ENCODE measurements at regions not wholly inside any gene's neighbourhood (a gene's known extent, or its start where the extent isn't known, plus 50 kb on each side); places are given as distances from the start of the nearest gene placed in this dataset.

GRCh38 chr13:88704600-88705275 lies 1033.6 kb downstream of the SLITRK5 start:
- Histone ChIP-seq H2AFZ (ENCODE audit: low read depth, low read length, poor library complexity, severe bottlenecking) (no peak overlapping the region), H3K4me3 (replicated peaks in 1 of 2; ENCODE audit: low read depth in 1 of 2, low read length in 2 of 2) (no peak overlapping the region), H3K4me1 (ENCODE audit: control insufficient read depth in 1 of 2, insufficient read depth in 2 of 2, low read length in 2 of 2) (no peaks in the 10 kb centered on the region), H3K79me2 (ENCODE audit: insufficient read depth, low read length) (no peaks in the 10 kb centered on the region), H3K9ac (ENCODE audit: low read length) (no peak overlapping the region), H3K27me3 (ENCODE audit: insufficient read depth, low read length) (no peaks in the 10 kb centered on the region), H3K9me2 (ENCODE audit: insufficient read depth) (no peaks in the 10 kb centered on the region), H3K27ac (ENCODE audit: low read depth, low read length) (no peak overlapping the region), H3K9me3 (ENCODE audit: control insufficient read depth in 1 of 2, insufficient read depth in 1 of 2, low read depth in 1 of 2, low read length in 2 of 2) (no peaks in the 10 kb centered on the region), H3K4me2 (ENCODE audit: low read length) (no peak overlapping the region), H3K36me3 (ENCODE audit: control insufficient read depth in 1 of 2, insufficient read depth in 2 of 2, low read length in 2 of 2) (no peaks in the 10 kb centered on the region), H4K20me1 (ENCODE audit: insufficient read depth) (no peaks in the 10 kb centered on the region)
- ChIA-PET RAD21 (ENCODE audit: low non-redundant PET in 1 of 2, low total read pairs in 2 of 2, uncharacterized antibody in 2 of 2, unreplicated experiment in 2 of 2) (no interaction called here), POLR2A (no interaction called here), CTCF (no interaction called here)
- ATAC-seq (no peak), DNase-seq (ENCODE audit: low read depth, low spot score) (no peak)
- no TSS peak for BruUV-seq (replicated peaks)
- TF ChIP-seq CEBPB (IDR thresholded peaks at IDR 0.05; ENCODE audit: low read depth) = no peak
- no peak for TF ChIP-seq SIN3A (IDR thresholded peaks at IDR 0.05; ENCODE audit: low read depth)
- TF ChIP-seq FOSL1 (IDR thresholded peaks at IDR 0.05; ENCODE audit: low read depth) = no peak
- TF ChIP-seq EGR1 (IDR thresholded peaks at IDR 0.05; ENCODE audit: low read depth) = no peak
- TF ChIP-seq YY1 (IDR thresholded peaks at IDR 0.05; ENCODE audit: extremely low read depth, insufficient replicate concordance, low read depth, low read length) = no peak
- TF ChIP-seq CTCF (IDR thresholded peaks at IDR 0.05 in 2 of 3, conservative IDR thresholded peaks at IDR 0.05 in 1 of 3; ENCODE audit: borderline replicate concordance in 1 of 3, insufficient read depth in 1 of 3, low read depth in 2 of 3, low read length in 2 of 3) = no peak
- TF ChIP-seq SP1 (IDR thresholded peaks at IDR 0.05; ENCODE audit: low read depth) = no peak
- intact Hi-C loops (cut with micrococcal nuclease) = no loop called here

- CTCF ChIA-PET = no interaction called here
- RAD21 ChIA-PET (ENCODE audit: low non-redundant PET in 1 of 2, low total read pairs in 2 of 2, uncharacterized antibody in 2 of 2, unreplicated experiment in 2 of 2) = no interaction called here
- H3K4me3 ChIP-seq (replicated peaks in 1 of 2; ENCODE audit: low read depth in 1 of 2, low read length in 2 of 2) = no peak overlapping the region
- POLR2A ChIA-PET = no interaction called here
- H2AFZ ChIP-seq (ENCODE audit: low read depth, low read length, poor library complexity, severe bottlenecking) = no peak overlapping the region
- intact Hi-C loops (cut with micrococcal nuclease) = no loop called here
- TF ChIP-seq ZNF274 (IDR thresholded peaks at IDR 0.05; ENCODE audit: low read depth, low read length) (no peak), SIN3A (IDR thresholded peaks at IDR 0.05; ENCODE audit: low read depth) (no peak), TCF7L2 (IDR thresholded peaks at IDR 0.05; ENCODE audit: borderline replicate concordance, extremely low read depth, insufficient read depth, insufficient read length) (no peak), CBX3 (IDR thresholded peaks at IDR 0.05; ENCODE audit: low read depth) (no peak), EZH2phosphoT487 (IDR thresholded peaks at IDR 0.05; ENCODE audit: borderline replicate concordance) (no peak), POLR2A (IDR thresholded peaks at IDR 0.05; ENCODE audit: borderline replicate concordance, extremely low read depth, insufficient read depth, insufficient read length) (no peak), POLR2AphosphoS5 (IDR thresholded peaks at IDR 0.05; ENCODE audit: low read depth, low read length) (no peak), ZBTB33 (IDR thresholded peaks at IDR 0.05; ENCODE audit: extremely low read depth, insufficient replicate concordance, low read length) (no peak)
- DNase-seq (ENCODE audit: low read depth, low spot score) (no peak), ATAC-seq (no peak)
- H3K9me2 ChIP-seq (ENCODE audit: insufficient read depth) = no peaks in the 10 kb centered on the region
- no peaks in the 10 kb centered on the region for H4K20me1 ChIP-seq (ENCODE audit: insufficient read depth)
- H3K4me1 ChIP-seq (ENCODE audit: control insufficient read depth in 1 of 2, insufficient read depth in 2 of 2, low read length in 2 of 2) = no peaks in the 10 kb centered on the region
- no peak overlapping the region for H3K27ac ChIP-seq (ENCODE audit: low read depth, low read length)
- H3K9ac ChIP-seq (ENCODE audit: low read length) = no peak overlapping the region
- no peaks in the 10 kb centered on the region for H3K27me3 ChIP-seq (ENCODE audit: insufficient read depth, low read length)
- no peaks in the 10 kb centered on the region for H3K79me2 ChIP-seq (ENCODE audit: insufficient read depth, low read length)
- H3K36me3 ChIP-seq (ENCODE audit: control insufficient read depth in 1 of 2, insufficient read depth in 2 of 2, low read length in 2 of 2) = no peaks in the 10 kb centered on the region
- H3K4me2 ChIP-seq (ENCODE audit: low read length) = no peak overlapping the region
- H3K9me3 ChIP-seq (ENCODE audit: control insufficient read depth in 1 of 2, insufficient read depth in 1 of 2, low read depth in 1 of 2, low read length in 2 of 2) = no peaks in the 10 kb centered on the region
- BruUV-seq (replicated peaks) = no TSS peak
Observed at GRCh38 chr13:88707646-88708045, 1036.5 kb downstream of the SLITRK5 start.

Data from HCT116 (cell line).